ENCODE measurements at regions not wholly inside any gene's neighbourhood (a gene's known extent, or its start where the extent isn't known, plus 50 kb on each side); places are given as distances from the start of the nearest gene placed in this dataset.

- Histone ChIP-seq H3K36me3 (ENCODE audit: control insufficient read depth, insufficient read depth, low read length, severe bottlenecking) (no peaks in the 10 kb centered on the region), H3K27me3 (replicated peaks; ENCODE audit: control insufficient read depth, insufficient read depth, low read length) (no peaks in the 10 kb centered on the region), H3K9me3 (ENCODE audit: control insufficient read depth, low read length) (no peaks in the 10 kb centered on the region), H3K9ac (ENCODE audit: low read length) (no peak overlapping the region), H3K4me3 (ENCODE audit: low read length) (no peak overlapping the region), H3K4me1 (ENCODE audit: control insufficient read depth, insufficient read depth, low read length) (no peaks in the 10 kb centered on the region)
- peak; percentile 31 for DNase-seq (ENCODE audit: low read depth)
These were observed 203.8 kb downstream of the AASDH start for GRCh38 chr4:56183344-56183959.

- DNase-seq (ENCODE audit: low read depth) = no peak
- peaks cover 2% of the 10 kb centered on the region for H3K9me3 ChIP-seq (ENCODE audit: control insufficient read depth, low read length)
- no peaks in the 10 kb centered on the region for H3K36me3 ChIP-seq (ENCODE audit: control insufficient read depth, insufficient read depth, low read length, severe bottlenecking)
- H3K4me1 ChIP-seq (ENCODE audit: control insufficient read depth, insufficient read depth, low read length) = no peaks in the 10 kb centered on the region
- H3K27me3 ChIP-seq (replicated peaks; ENCODE audit: control insufficient read depth, insufficient read depth, low read length) = no peaks in the 10 kb centered on the region
- no peak overlapping the region for H3K9ac ChIP-seq (ENCODE audit: low read length)
- no peak overlapping the region for H3K4me3 ChIP-seq (ENCODE audit: low read length)
These were observed 204.9 kb downstream of the AASDH start for GRCh38 chr4:56182356-56182755.

- Histone ChIP-seq H3K4me3 (ENCODE audit: low read length) (no peak overlapping the region), H3K27me3 (replicated peaks; ENCODE audit: control insufficient read depth, insufficient read depth, low read length) (no peaks in the 10 kb centered on the region), H3K9me3 (ENCODE audit: control insufficient read depth, low read length) (peaks cover 8% of the 10 kb centered on the region), H3K36me3 (ENCODE audit: control insufficient read depth, insufficient read depth, low read length, severe bottlenecking) (no peaks in the 10 kb centered on the region), H3K9ac (ENCODE audit: low read length) (no peak overlapping the region), H3K4me1 (ENCODE audit: control insufficient read depth, insufficient read depth, low read length) (no peaks in the 10 kb centered on the region)
- DNase-seq (ENCODE audit: low read depth) = no peak
These were observed 205.9 kb downstream of the AASDH start for GRCh38 chr4:56181140-56181953.

GRCh38 chr4:56169061-56169460 is 218.2 kb downstream of the AASDH start:
- Histone ChIP-seq H3K36me3 (ENCODE audit: control insufficient read depth, insufficient read depth, low read length, severe bottlenecking) (no peaks in the 10 kb centered on the region), H3K4me1 (ENCODE audit: control insufficient read depth, insufficient read depth, low read length) (no peaks in the 10 kb centered on the region), H3K27me3 (replicated peaks; ENCODE audit: control insufficient read depth, insufficient read depth, low read length) (no peaks in the 10 kb centered on the region), H3K9me3 (ENCODE audit: control insufficient read depth, low read length) (peaks cover 12% of the 10 kb centered on the region), H3K4me3 (ENCODE audit: low read length) (no peak overlapping the region), H3K9ac (ENCODE audit: low read length) (no peak overlapping the region)
- DNase-seq (ENCODE audit: low read depth) = no peak

GRCh38 chr4:56164907-56165306 is 216.2 kb downstream of the CEP135 start:
- Histone ChIP-seq H3K4me3 (ENCODE audit: low read length) (no peak overlapping the region), H3K36me3 (ENCODE audit: control insufficient read depth, insufficient read depth, low read length, severe bottlenecking) (no peaks in the 10 kb centered on the region), H3K9me3 (ENCODE audit: control insufficient read depth, low read length) (peaks cover 12% of the 10 kb centered on the region), H3K4me1 (ENCODE audit: control insufficient read depth, insufficient read depth, low read length) (no peaks in the 10 kb centered on the region), H3K9ac (ENCODE audit: low read length) (no peak overlapping the region), H3K27me3 (replicated peaks; ENCODE audit: control insufficient read depth, insufficient read depth, low read length) (no peaks in the 10 kb centered on the region)
- DNase-seq (ENCODE audit: low read depth) = peak; percentile 29

- H3K9me3 ChIP-seq (ENCODE audit: control insufficient read depth, low read length) = no peaks in the 10 kb centered on the region
- no peaks in the 10 kb centered on the region for H3K36me3 ChIP-seq (ENCODE audit: control insufficient read depth, insufficient read depth, low read length, severe bottlenecking)
- no peak overlapping the region for H3K9ac ChIP-seq (ENCODE audit: low read length)
- H3K4me1 ChIP-seq (ENCODE audit: control insufficient read depth, insufficient read depth, low read length) = no peaks in the 10 kb centered on the region
- no peak overlapping the region for H3K4me3 ChIP-seq (ENCODE audit: low read length)
- H3K27me3 ChIP-seq (replicated peaks; ENCODE audit: control insufficient read depth, insufficient read depth, low read length) = no peaks in the 10 kb centered on the region
- DNase-seq (ENCODE audit: low read depth) = no peak
These were observed 211.9 kb downstream of the CEP135 start for GRCh38 chr4:56160636-56161035.

- Histone ChIP-seq H3K36me3 (ENCODE audit: control insufficient read depth, insufficient read depth, low read length, severe bottlenecking) (no peaks in the 10 kb centered on the region), H3K9ac (ENCODE audit: low read length) (no peak overlapping the region), H3K4me1 (ENCODE audit: control insufficient read depth, insufficient read depth, low read length) (no peaks in the 10 kb centered on the region), H3K27me3 (replicated peaks; ENCODE audit: control insufficient read depth, insufficient read depth, low read length) (no peaks in the 10 kb centered on the region), H3K4me3 (ENCODE audit: low read length) (no peak overlapping the region), H3K9me3 (ENCODE audit: control insufficient read depth, low read length) (no peaks in the 10 kb centered on the region)
- no peak for DNase-seq (ENCODE audit: low read depth)
These were observed 209.7 kb downstream of the CEP135 start for GRCh38 chr4:56158483-56158882.

GRCh38 chr4:56156141-56156540 is 207.4 kb downstream of the CEP135 start:
- Histone ChIP-seq H3K36me3 (ENCODE audit: control insufficient read depth, insufficient read depth, low read length, severe bottlenecking) (no peaks in the 10 kb centered on the region), H3K9me3 (ENCODE audit: control insufficient read depth, low read length) (no peaks in the 10 kb centered on the region), H3K4me3 (ENCODE audit: low read length) (no peak overlapping the region), H3K9ac (ENCODE audit: low read length) (no peak overlapping the region), H3K4me1 (ENCODE audit: control insufficient read depth, insufficient read depth, low read length) (no peaks in the 10 kb centered on the region), H3K27me3 (replicated peaks; ENCODE audit: control insufficient read depth, insufficient read depth, low read length) (no peaks in the 10 kb centered on the region)
- no peak for DNase-seq (ENCODE audit: low read depth)

- Histone ChIP-seq H3K9me3 (ENCODE audit: control insufficient read depth, low read length) (no peaks in the 10 kb centered on the region), H3K9ac (ENCODE audit: low read length) (no peak overlapping the region), H3K27me3 (replicated peaks; ENCODE audit: control insufficient read depth, insufficient read depth, low read length) (no peaks in the 10 kb centered on the region), H3K36me3 (ENCODE audit: control insufficient read depth, insufficient read depth, low read length, severe bottlenecking) (no peaks in the 10 kb centered on the region), H3K4me3 (ENCODE audit: low read length) (no peak overlapping the region), H3K4me1 (ENCODE audit: control insufficient read depth, insufficient read depth, low read length) (no peaks in the 10 kb centered on the region)
- DNase-seq (ENCODE audit: low read depth) = no peak
These were observed 206.7 kb downstream of the CEP135 start for GRCh38 chr4:56155432-56155831.

- Histone ChIP-seq H3K27me3 (replicated peaks; ENCODE audit: control insufficient read depth, insufficient read depth, low read length) (no peaks in the 10 kb centered on the region), H3K4me1 (ENCODE audit: control insufficient read depth, insufficient read depth, low read length) (peaks cover 17% of the 10 kb centered on the region), H3K9me3 (ENCODE audit: control insufficient read depth, low read length) (no peaks in the 10 kb centered on the region), H3K9ac (ENCODE audit: low read length) (no peak overlapping the region), H3K4me3 (ENCODE audit: low read length) (no peak overlapping the region), H3K36me3 (ENCODE audit: control insufficient read depth, insufficient read depth, low read length, severe bottlenecking) (no peaks in the 10 kb centered on the region)
- peak; percentile 87 for DNase-seq (ENCODE audit: low read depth)
These were observed 200.8 kb downstream of the CEP135 start for GRCh38 chr4:56149591-56149990.

GRCh38 chr4:56148428-56148827 is 199.7 kb downstream of the CEP135 start:
- H3K36me3 ChIP-seq (ENCODE audit: control insufficient read depth, insufficient read depth, low read length, severe bottlenecking) = no peaks in the 10 kb centered on the region
- peaks cover 17% of the 10 kb centered on the region for H3K4me1 ChIP-seq (ENCODE audit: control insufficient read depth, insufficient read depth, low read length)
- peak; percentile 76 for DNase-seq (ENCODE audit: low read depth)
- no peak overlapping the region for H3K4me3 ChIP-seq (ENCODE audit: low read length)
- no peak overlapping the region for H3K9ac ChIP-seq (ENCODE audit: low read length)
- no peaks in the 10 kb centered on the region for H3K9me3 ChIP-seq (ENCODE audit: control insufficient read depth, low read length)
- H3K27me3 ChIP-seq (replicated peaks; ENCODE audit: control insufficient read depth, insufficient read depth, low read length) = no peaks in the 10 kb centered on the region
